Neutrophil (primary cell): ENCODE measurements at regions not wholly inside any gene's neighbourhood (a gene's known extent, or its start where the extent isn't known, plus 50 kb on each side); places are given as distances from the start of the nearest gene placed in this dataset.

Experiments
- H3K27ac ChIP-seq: fragments of 200-600 bp; sonication (generic); 2 replicates; pipeline ENCODE4 v1.5.1; 2016; ENCODE audit warnings: mild to moderate bottlenecking, moderate library complexity
- H3K27me3 ChIP-seq: fragments of 200-600 bp; sonication (generic); 2 replicates; pipeline ENCODE4 v1.6.0; 2016; ENCODE audit warnings: mild to moderate bottlenecking
- H3K36me3 ChIP-seq: fragments of 200-600 bp; sonication (generic); 2 replicates; pipeline ENCODE4 v1.5.1; 2017
- H3K4me1 ChIP-seq, 2 experiments: fragments of 200-600 bp in 1 of 2; sonication (generic) in 1 of 2; 1 replicate in 1 of 2; 2 replicates in 1 of 2; pipeline versions ENCODE4 v1.5.1 to v1.6.1; 2013 to 2016; ENCODE audit warnings: low read depth in 1 of 2, low read length in 1 of 2, mild to moderate bottlenecking in 1 of 2, moderate library complexity in 1 of 2; ENCODE audit not compliant: control insufficient read depth in 1 of 2, insufficient read depth in 1 of 2
- H3K4me3 ChIP-seq, 2 experiments: fragments of 200-600 bp in 1 of 2; sonication (generic) in 1 of 2; 1 replicate in 1 of 2; 2 replicates in 1 of 2; pipeline ENCODE4 v1.5.1; 2013 to 2016; ENCODE audit warnings: low read depth in 1 of 2, low read length in 1 of 2, mild to moderate bottlenecking in 1 of 2, moderate library complexity in 1 of 2
- H3K9me3 ChIP-seq: fragments of 200-600 bp; sonication (generic); 2 replicates; pipeline ENCODE4 v1.5.1; 2016
- CTCF ChIP-seq: fragments of 200-600 bp; sonication (generic); IDR thresholded peaks from 2 replicates; pipeline ENCODE4 v1.5.1; 2016; ENCODE audit warnings: antibody characterized with exemption

GRCh38 chr2:17160594-17160993, 357.6 kb downstream of the RAD51AP2 start:
- H3K27me3 ChIP-seq = no peaks in the 10 kb centered on the region
- H3K36me3 ChIP-seq = no peaks in the 10 kb centered on the region
- no peaks in the 10 kb centered on the region for H3K4me1 ChIP-seq
- H3K9me3 ChIP-seq = no peaks in the 10 kb centered on the region
- no peak for TF ChIP-seq CTCF
- no peak overlapping the region for H3K27ac ChIP-seq
- H3K4me3 ChIP-seq = no peak overlapping the region

GRCh38 chr2:17156086-17156485, 362.2 kb downstream of the RAD51AP2 start:
- Histone ChIP-seq H3K4me3 (no peak overlapping the region), H3K36me3 (no peaks in the 10 kb centered on the region), H3K27ac (no peak overlapping the region), H3K4me1 (no peaks in the 10 kb centered on the region), H3K27me3 (no peaks in the 10 kb centered on the region), H3K9me3 (no peaks in the 10 kb centered on the region)
- TF ChIP-seq CTCF = no peak

- TF ChIP-seq CTCF = no peak
- Histone ChIP-seq H3K4me1 (no peaks in the 10 kb centered on the region), H3K27ac (no peak overlapping the region), H3K9me3 (no peaks in the 10 kb centered on the region), H3K4me3 (no peak overlapping the region), H3K27me3 (no peaks in the 10 kb centered on the region), H3K36me3 (no peaks in the 10 kb centered on the region)
These were observed 368.3 kb downstream of the RAD51AP2 start for GRCh38 chr2:17149945-17150344.

- Histone ChIP-seq H3K27me3 (no peaks in the 10 kb centered on the region), H3K27ac (no peak overlapping the region), H3K4me3 (no peak overlapping the region), H3K9me3 (no peaks in the 10 kb centered on the region), H3K4me1 (no peaks in the 10 kb centered on the region), H3K36me3 (no peaks in the 10 kb centered on the region)
- TF ChIP-seq CTCF = no peak
These were observed 369.7 kb downstream of the RAD51AP2 start for GRCh38 chr2:17148407-17149145.

- Histone ChIP-seq H3K36me3 (no peaks in the 10 kb centered on the region), H3K9me3 (no peaks in the 10 kb centered on the region), H3K27me3 (no peaks in the 10 kb centered on the region), H3K27ac (no peak overlapping the region), H3K4me1 (no peaks in the 10 kb centered on the region), H3K4me3 (no peak overlapping the region)
- TF ChIP-seq CTCF = no peak
These were observed 371.9 kb downstream of the RAD51AP2 start for GRCh38 chr2:17146358-17146757.
